ENCODE measurements at regions not wholly inside any gene's neighbourhood (a gene's known extent, or its start where the extent isn't known, plus 50 kb on each side); places are given as distances from the start of the nearest gene placed in this dataset.
"Not testable (repeated sequence)": the region's sequence is repeated elsewhere in the genome, so short reads cannot be mapped to it uniquely, and the experiment has no call there.

DNA sequence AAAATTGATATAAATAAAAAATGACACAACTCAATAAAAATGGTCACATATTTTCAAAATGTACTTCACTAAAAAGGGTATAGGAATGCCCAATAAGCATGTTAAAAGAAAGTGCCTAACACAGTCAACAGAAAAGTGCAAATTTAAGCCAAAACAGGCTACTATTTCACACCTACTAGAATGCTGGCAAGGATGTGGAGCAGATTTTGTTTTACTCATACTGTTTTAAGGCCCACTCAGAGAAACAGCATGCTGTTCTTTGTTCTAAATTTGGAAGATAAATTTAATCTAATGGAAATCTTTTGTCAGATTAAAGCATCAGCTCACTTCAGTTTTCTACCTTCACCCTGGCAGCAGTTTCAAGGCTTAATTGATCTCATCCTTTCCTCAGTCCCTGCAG is 576.8 kb upstream of the HS3ST1 start:
- ChIA-PET CTCF (no interaction called here), POLR2A (ENCODE audit: low non-redundant PET) (no interaction called here)
- Histone ChIP-seq H3K4me3 (ENCODE audit: low read depth, low read length, poor library complexity, severe bottlenecking) (no peak overlapping the region), H3K27ac (ENCODE audit: low read depth, low read length, poor library complexity, severe bottlenecking) (no peak overlapping the region), H3K36me3 (ENCODE audit: insufficient read depth, low read length, poor library complexity, severe bottlenecking) (no peaks in the 10 kb centered on the region), H3K9me3 (ENCODE audit: low read depth, low read length, poor library complexity, severe bottlenecking) (peaks cover 36% of the 10 kb centered on the region), H3K27me3 (replicated peaks; ENCODE audit: insufficient read depth, low read depth, low read length, poor library complexity) (no peaks in the 10 kb centered on the region), H3K4me1 (ENCODE audit: insufficient read depth, low read length, poor library complexity, severe bottlenecking) (no peaks in the 10 kb centered on the region)
- no peak for DNase-seq (ENCODE audit: low spot score)
- no TSS peak for BruUV-seq (replicated peaks)
- intact Hi-C loops (cut with micrococcal nuclease; ENCODE audit: unreplicated experiment) = no loop called here
- no peak for TF ChIP-seq EZH2 (IDR thresholded peaks at IDR 0.05; ENCODE audit: borderline replicate concordance, low read depth, low read length, poor library complexity, severe bottlenecking)
- no peak for TF ChIP-seq CTCF (conservative IDR thresholded peaks at IDR 0.05; ENCODE audit: low read depth, low read length)

DNA sequence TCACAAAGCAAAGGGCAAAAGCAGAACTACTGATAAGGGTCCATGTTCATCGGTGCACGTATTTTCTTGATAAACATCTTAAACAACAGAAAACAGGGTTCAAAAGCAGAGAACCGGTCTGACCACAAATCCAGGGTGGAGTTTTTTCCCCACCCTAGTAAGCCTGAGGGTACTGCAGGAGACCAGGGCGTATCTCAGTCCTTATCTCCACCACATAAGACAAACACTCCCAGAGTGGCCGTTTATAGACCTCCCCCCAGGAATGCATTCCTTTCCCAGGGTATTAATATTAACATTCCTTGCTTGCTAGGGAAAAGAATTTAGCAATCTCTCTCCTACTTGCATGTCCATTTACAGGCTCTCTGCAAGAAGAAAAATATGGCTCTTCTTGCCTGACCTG is 567.9 kb upstream of the HS3ST1 start:
- CTCF ChIA-PET; H3K4me3 ChIP-seq (ENCODE audit: low read depth, low read length, poor library complexity, severe bottlenecking); H3K27me3 ChIP-seq (replicated peaks; ENCODE audit: insufficient read depth, low read depth, low read length, poor library complexity); intact Hi-C loops (cut with micrococcal nuclease; ENCODE audit: unreplicated experiment); DNase-seq (ENCODE audit: low spot score); POLR2A ChIA-PET (ENCODE audit: low non-redundant PET); H3K36me3 ChIP-seq (ENCODE audit: insufficient read depth, low read length, poor library complexity, severe bottlenecking); H3K4me1 ChIP-seq (ENCODE audit: insufficient read depth, low read length, poor library complexity, severe bottlenecking); H3K27ac ChIP-seq (ENCODE audit: low read depth, low read length, poor library complexity, severe bottlenecking); BruUV-seq (replicated peaks): not testable (repeated sequence)
- H3K9me3 ChIP-seq (ENCODE audit: low read depth, low read length, poor library complexity, severe bottlenecking) = peaks cover 24% of the 10 kb centered on the region

- TF ChIP-seq CTCF (conservative IDR thresholded peaks at IDR 0.05; ENCODE audit: low read depth, low read length) (no peak), EZH2 (IDR thresholded peaks at IDR 0.05; ENCODE audit: borderline replicate concordance, low read depth, low read length, poor library complexity, severe bottlenecking) (no peak)
Measured at GRCh38 chr4:11976726-11977263, 548.1 kb upstream of the HS3ST1 start.

DNA sequence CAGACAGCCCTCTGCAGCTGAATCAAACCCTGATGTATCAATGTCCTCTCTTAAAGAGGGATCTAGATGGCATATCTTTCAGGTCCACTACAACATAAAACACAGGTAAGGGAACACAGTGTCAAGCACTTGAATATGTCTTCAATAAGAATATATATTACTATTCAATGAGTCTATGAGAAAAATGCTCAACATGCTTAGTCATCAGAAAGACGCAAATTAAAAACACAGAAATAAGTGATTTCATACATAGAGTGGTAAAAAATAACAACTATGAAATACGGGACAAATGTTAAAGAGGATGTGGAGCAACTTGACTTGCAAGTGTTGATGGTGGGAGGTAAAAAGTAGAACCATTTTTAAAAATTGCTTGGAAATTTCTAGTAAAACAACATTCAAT is 544.6 kb upstream of the HS3ST1 start:
- Histone ChIP-seq H3K4me1 (ENCODE audit: insufficient read depth, low read length, poor library complexity, severe bottlenecking) (no peaks in the 10 kb centered on the region), H3K27ac (ENCODE audit: low read depth, low read length, poor library complexity, severe bottlenecking) (no peak overlapping the region), H3K4me3 (ENCODE audit: low read depth, low read length, poor library complexity, severe bottlenecking) (no peak overlapping the region), H3K27me3 (replicated peaks; ENCODE audit: insufficient read depth, low read depth, low read length, poor library complexity) (no peaks in the 10 kb centered on the region), H3K36me3 (ENCODE audit: insufficient read depth, low read length, poor library complexity, severe bottlenecking) (no peaks in the 10 kb centered on the region), H3K9me3 (ENCODE audit: low read depth, low read length, poor library complexity, severe bottlenecking) (peaks cover 28% of the 10 kb centered on the region)
- BruUV-seq (replicated peaks) = no TSS peak
- intact Hi-C loops (cut with micrococcal nuclease; ENCODE audit: unreplicated experiment) = no loop called here
- ChIA-PET CTCF (no interaction called here), POLR2A (ENCODE audit: low non-redundant PET) (no interaction called here)
- TF ChIP-seq CTCF (conservative IDR thresholded peaks at IDR 0.05; ENCODE audit: low read depth, low read length) = no peak
- TF ChIP-seq EZH2 (IDR thresholded peaks at IDR 0.05; ENCODE audit: borderline replicate concordance, low read depth, low read length, poor library complexity, severe bottlenecking) = no peak
- no peak for DNase-seq (ENCODE audit: low spot score)

More at GRCh38 chr4:11976726-11977263, 548.1 kb upstream of the HS3ST1 start:
- Histone ChIP-seq H3K36me3 (ENCODE audit: insufficient read depth, low read length, poor library complexity, severe bottlenecking) (no peaks in the 10 kb centered on the region), H3K9me3 (ENCODE audit: low read depth, low read length, poor library complexity, severe bottlenecking) (peaks cover 35% of the 10 kb centered on the region), H3K27me3 (replicated peaks; ENCODE audit: insufficient read depth, low read depth, low read length, poor library complexity) (no peaks in the 10 kb centered on the region), H3K4me1 (ENCODE audit: insufficient read depth, low read length, poor library complexity, severe bottlenecking) (no peaks in the 10 kb centered on the region), H3K4me3 (ENCODE audit: low read depth, low read length, poor library complexity, severe bottlenecking) (no peak overlapping the region), H3K27ac (ENCODE audit: low read depth, low read length, poor library complexity, severe bottlenecking) (no peak overlapping the region)
- intact Hi-C loops (cut with micrococcal nuclease; ENCODE audit: unreplicated experiment) = no loop called here
- DNase-seq (ENCODE audit: low spot score) = no peak
- ChIA-PET POLR2A (ENCODE audit: low non-redundant PET) (no interaction called here), CTCF (no interaction called here)
- no TSS peak for BruUV-seq (replicated peaks)

All from A673 (cell line).